ENCODE measurements at regions not wholly inside any gene's neighbourhood (a gene's known extent, or its start where the extent isn't known, plus 50 kb on each side); places are given as distances from the start of the nearest gene placed in this dataset.

DNA sequence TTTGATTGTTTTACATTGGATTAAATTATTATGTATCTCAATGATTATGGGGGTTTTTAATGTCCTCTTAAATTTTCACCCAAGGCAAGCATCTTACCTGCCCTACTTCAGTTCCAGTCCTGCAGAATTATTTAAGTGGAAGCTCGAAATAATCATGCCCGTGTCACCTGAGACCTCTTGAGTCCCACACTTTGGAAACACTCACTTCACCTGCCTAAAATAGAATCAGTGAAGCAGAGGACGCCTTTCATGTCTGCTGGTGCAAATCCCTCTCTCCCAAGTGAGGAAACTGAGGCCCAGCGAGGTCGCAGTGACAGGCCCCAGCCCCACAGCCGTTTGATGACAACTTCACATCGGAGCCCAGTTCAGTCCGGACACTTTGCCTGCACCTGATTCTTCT is 284.6 kb downstream of the C16orf95 start:
- no peak for TF ChIP-seq EZH2 (IDR thresholded peaks at IDR 0.05; ENCODE audit: low read length, missing control alignments)
- TF ChIP-seq, protein P1, sequence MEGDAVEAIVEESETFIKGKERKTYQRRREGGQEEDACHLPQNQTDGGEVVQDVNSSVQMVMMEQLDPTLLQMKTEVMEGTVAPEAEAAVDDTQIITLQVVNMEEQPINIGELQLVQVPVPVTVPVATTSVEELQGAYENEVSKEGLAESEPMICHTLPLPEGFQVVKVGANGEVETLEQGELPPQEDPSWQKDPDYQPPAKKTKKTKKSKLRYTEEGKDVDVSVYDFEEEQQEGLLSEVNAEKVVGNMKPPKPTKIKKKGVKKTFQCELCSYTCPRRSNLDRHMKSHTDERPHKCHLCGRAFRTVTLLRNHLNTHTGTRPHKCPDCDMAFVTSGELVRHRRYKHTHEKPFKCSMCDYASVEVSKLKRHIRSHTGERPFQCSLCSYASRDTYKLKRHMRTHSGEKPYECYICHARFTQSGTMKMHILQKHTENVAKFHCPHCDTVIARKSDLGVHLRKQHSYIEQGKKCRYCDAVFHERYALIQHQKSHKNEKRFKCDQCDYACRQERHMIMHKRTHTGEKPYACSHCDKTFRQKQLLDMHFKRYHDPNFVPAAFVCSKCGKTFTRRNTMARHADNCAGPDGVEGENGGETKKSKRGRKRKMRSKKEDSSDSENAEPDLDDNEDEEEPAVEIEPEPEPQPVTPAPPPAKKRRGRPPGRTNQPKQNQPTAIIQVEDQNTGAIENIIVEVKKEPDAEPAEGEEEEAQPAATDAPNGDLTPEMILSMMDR (conservative IDR thresholded peaks at IDR 0.05 in 1 of 2, IDR thresholded peaks at IDR 0.05 in 1 of 2; ENCODE audit: low read depth in 1 of 2, low read length in 2 of 2), result no peak
